ENCODE measurements at regions not wholly inside any gene's neighbourhood (a gene's known extent, or its start where the extent isn't known, plus 50 kb on each side); places are given as distances from the start of the nearest gene placed in this dataset.

DNA sequence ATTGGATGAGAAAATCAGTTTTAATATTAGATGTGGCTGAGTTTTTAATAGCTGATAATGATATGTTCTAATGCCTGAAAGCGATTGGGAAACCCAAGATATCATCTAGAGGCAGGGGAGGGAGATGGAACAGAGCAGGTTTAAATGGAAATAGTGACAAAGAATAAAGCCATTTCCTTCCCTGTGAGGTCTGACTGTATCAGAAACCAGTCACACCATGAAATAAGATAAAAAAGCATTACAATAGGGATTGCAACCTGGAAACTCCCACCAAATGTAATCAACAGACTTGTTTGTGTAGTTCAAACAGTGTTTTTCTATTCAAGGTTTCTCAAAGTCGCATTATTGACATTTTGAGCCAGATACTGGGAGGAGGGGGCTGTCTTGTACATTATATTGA is 110.1 kb upstream of the SMIM23 start:
- BruUV-seq (replicated peaks): no TSS peak
- H2BK120ac ChIP-seq (ENCODE audit: low read depth, low read length): no peak overlapping the region
- no peak overlapping the region for H2BK15ac ChIP-seq (ENCODE audit: low read depth, low read length)
- H3K79me1 ChIP-seq (ENCODE audit: low read depth in 1 of 2, low read length in 2 of 2): no peaks in the 10 kb centered on the region
- H3K4me3 ChIP-seq (ENCODE audit: insufficient read depth, low read depth, low read length): no peak overlapping the region
- no peak overlapping the region for H3K4ac ChIP-seq (ENCODE audit: low read depth, low read length)
- CTCF ChIA-PET: no interaction called here
- no peaks in the 10 kb centered on the region for H4K20me1 ChIP-seq (ENCODE audit: insufficient read depth, low read length)
- no peaks in the 10 kb centered on the region for H3K4me1 ChIP-seq (ENCODE audit: control insufficient read depth, insufficient read depth, low read length)
- H4K8ac ChIP-seq (ENCODE audit: low read depth in 2 of 2, low read length in 2 of 2): no peak overlapping the region
- ATAC-seq (ENCODE audit: low read depth) (no peak), DNase-seq (no peak)
- no peak overlapping the region for H2BK20ac ChIP-seq (ENCODE audit: low read depth, low read length)
- H2BK5ac ChIP-seq (ENCODE audit: low read depth, low read length, poor library complexity, severe bottlenecking): no peak overlapping the region
- dilution Hi-C loops (cut with HindIII; ENCODE audit: low sequenced_read_pairs, unreplicated experiment) (no loop called here), intact Hi-C loops (cut with micrococcal nuclease) (no loop called here), in situ Hi-C loops (cut with MboI; ENCODE audit: low sequenced_read_pairs) (no loop called here)
- 20% methylated on average over 1 of the region's 2 CpGs; no CpG with 5 or more reads in 1 of the 2 experiments for whole genome bisulfite sequencing, 2 experiments (ENCODE audit: extremely low coverage in 2 of 2, insufficient read length in 1 of 2)
- H3K36me3 ChIP-seq (ENCODE audit: control insufficient read depth, insufficient read depth, low read length): no peaks in the 10 kb centered on the region
- no peak overlapping the region for H3K23ac ChIP-seq (ENCODE audit: low read depth, low read length)
- TF ChIP-seq SMC3 (IDR thresholded peaks at IDR 0.05; ENCODE audit: low read depth, low read length) (no peak), CEBPB (IDR thresholded peaks at IDR 0.05; ENCODE audit: low read depth, low read length) (no peak), RCOR1 (IDR thresholded peaks at IDR 0.05; ENCODE audit: insufficient replicate concordance, low read length) (no peak), FOS (IDR thresholded peaks at IDR 0.05; ENCODE audit: low read depth, low read length) (no peak), MAZ (IDR thresholded peaks at IDR 0.05; ENCODE audit: borderline replicate concordance, low read depth, low read length) (no peak), POLR2A (IDR thresholded peaks at IDR 0.05; ENCODE audit: low read depth, low read length) (no peak), CHD1 (IDR thresholded peaks at IDR 0.05; ENCODE audit: low read depth, low read length) (no peak), BHLHE40 (IDR thresholded peaks at IDR 0.05; ENCODE audit: low read depth, low read length) (no peak), MXI1 (IDR thresholded peaks at IDR 0.05; ENCODE audit: borderline replicate concordance, low read depth, low read length) (no peak), NFE2L2 (IDR thresholded peaks at IDR 0.05; ENCODE audit: low read depth, low read length) (no peak), RAD21 (IDR thresholded peaks at IDR 0.05; ENCODE audit: low read length) (no peak), MAFK (IDR thresholded peaks at IDR 0.05; ENCODE audit: low read depth, low read length) (no peak), RFX5 (IDR thresholded peaks at IDR 0.05; ENCODE audit: low read depth, low read length) (no peak)
- TF ChIP-seq, protein P1, sequence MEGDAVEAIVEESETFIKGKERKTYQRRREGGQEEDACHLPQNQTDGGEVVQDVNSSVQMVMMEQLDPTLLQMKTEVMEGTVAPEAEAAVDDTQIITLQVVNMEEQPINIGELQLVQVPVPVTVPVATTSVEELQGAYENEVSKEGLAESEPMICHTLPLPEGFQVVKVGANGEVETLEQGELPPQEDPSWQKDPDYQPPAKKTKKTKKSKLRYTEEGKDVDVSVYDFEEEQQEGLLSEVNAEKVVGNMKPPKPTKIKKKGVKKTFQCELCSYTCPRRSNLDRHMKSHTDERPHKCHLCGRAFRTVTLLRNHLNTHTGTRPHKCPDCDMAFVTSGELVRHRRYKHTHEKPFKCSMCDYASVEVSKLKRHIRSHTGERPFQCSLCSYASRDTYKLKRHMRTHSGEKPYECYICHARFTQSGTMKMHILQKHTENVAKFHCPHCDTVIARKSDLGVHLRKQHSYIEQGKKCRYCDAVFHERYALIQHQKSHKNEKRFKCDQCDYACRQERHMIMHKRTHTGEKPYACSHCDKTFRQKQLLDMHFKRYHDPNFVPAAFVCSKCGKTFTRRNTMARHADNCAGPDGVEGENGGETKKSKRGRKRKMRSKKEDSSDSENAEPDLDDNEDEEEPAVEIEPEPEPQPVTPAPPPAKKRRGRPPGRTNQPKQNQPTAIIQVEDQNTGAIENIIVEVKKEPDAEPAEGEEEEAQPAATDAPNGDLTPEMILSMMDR (conservative IDR thresholded peaks at IDR 0.05; ENCODE audit: low read depth, low read length): no peak
- TF ChIP-seq, protein P2, sequence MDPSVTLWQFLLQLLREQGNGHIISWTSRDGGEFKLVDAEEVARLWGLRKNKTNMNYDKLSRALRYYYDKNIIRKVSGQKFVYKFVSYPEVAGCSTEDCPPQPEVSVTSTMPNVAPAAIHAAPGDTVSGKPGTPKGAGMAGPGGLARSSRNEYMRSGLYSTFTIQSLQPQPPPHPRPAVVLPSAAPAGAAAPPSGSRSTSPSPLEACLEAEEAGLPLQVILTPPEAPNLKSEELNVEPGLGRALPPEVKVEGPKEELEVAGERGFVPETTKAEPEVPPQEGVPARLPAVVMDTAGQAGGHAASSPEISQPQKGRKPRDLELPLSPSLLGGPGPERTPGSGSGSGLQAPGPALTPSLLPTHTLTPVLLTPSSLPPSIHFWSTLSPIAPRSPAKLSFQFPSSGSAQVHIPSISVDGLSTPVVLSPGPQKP (IDR thresholded peaks at IDR 0.05; ENCODE audit: borderline replicate concordance, low read depth, low read length): no peak
- TF ChIP-seq, protein P3, sequence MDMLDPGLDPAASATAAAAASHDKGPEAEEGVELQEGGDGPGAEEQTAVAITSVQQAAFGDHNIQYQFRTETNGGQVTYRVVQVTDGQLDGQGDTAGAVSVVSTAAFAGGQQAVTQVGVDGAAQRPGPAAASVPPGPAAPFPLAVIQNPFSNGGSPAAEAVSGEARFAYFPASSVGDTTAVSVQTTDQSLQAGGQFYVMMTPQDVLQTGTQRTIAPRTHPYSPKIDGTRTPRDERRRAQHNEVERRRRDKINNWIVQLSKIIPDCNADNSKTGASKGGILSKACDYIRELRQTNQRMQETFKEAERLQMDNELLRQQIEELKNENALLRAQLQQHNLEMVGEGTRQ (IDR thresholded peaks at IDR 0.05; ENCODE audit: low read depth, low read length): no peak
- no peak overlapping the region for H3K4me2 ChIP-seq (ENCODE audit: low read depth, low read length)
- no peak overlapping the region for H3K56ac ChIP-seq (ENCODE audit: extremely low read depth, insufficient read depth, low read length)
- H4K5ac ChIP-seq (ENCODE audit: low read depth, low read length): no peak overlapping the region
- H3K14ac ChIP-seq (replicated peaks; ENCODE audit: low read depth, low read length): no peak overlapping the region
- no peak overlapping the region for H3K18ac ChIP-seq (ENCODE audit: low read depth, low read length)
- peaks cover 35% of the 10 kb centered on the region for H3K27me3 ChIP-seq (ENCODE audit: control insufficient read depth, insufficient read depth, low read length)
- no peak overlapping the region for H2AFZ ChIP-seq (replicated peaks; ENCODE audit: low read length, poor library complexity)
- no peaks in the 10 kb centered on the region for H3K9me1 ChIP-seq (ENCODE audit: insufficient read depth, low read length)
- no peak overlapping the region for H3K9ac ChIP-seq (ENCODE audit: low read depth, low read length)
- H3K9me3 ChIP-seq (ENCODE audit: control insufficient read depth, insufficient read depth, low read length): peaks cover 6% of the 10 kb centered on the region
- H2AK9ac ChIP-seq (replicated peaks; ENCODE audit: low read depth, low read length, poor library complexity): no peak overlapping the region
- no peak overlapping the region for H4K91ac ChIP-seq (ENCODE audit: insufficient read depth, low read depth, low read length)
- no peak overlapping the region for H2AK5ac ChIP-seq (ENCODE audit: low read depth, low read length)
- H3K27ac ChIP-seq (ENCODE audit: insufficient read depth, low read length): no peak overlapping the region
- POLR2A ChIA-PET (ENCODE audit: unreplicated experiment): no interaction called here
